Subcutaneous abdominal adipose tissue (tissue), 5 donors: ENCODE measurements at regions not wholly inside any gene's neighbourhood (a gene's known extent, or its start where the extent isn't known, plus 50 kb on each side); places are given as distances from the start of the nearest gene placed in this dataset.

Source experiments
- H3K27ac ChIP-seq: one replicate; pipeline ENCODE4 v1.7.0; 2013; ENCODE audit warnings: low read depth, mild to moderate bottlenecking, inconsistent platforms, low read length, moderate library complexity
- H3K27me3 ChIP-seq, 5 donors: one replicate each; pipeline ENCODE4 v1.7.0; 2013; ENCODE audit warnings: low read length in 5 of 5, inconsistent platforms in 1 of 5; ENCODE audit not compliant: control insufficient read depth in 5 of 5, insufficient read depth in 4 of 5
- H3K36me3 ChIP-seq, 5 donors: one replicate each; pipeline ENCODE4 v1.7.0; 2013; ENCODE audit warnings: low read length in 5 of 5; ENCODE audit not compliant: control insufficient read depth in 5 of 5, insufficient read depth in 5 of 5
- H3K4me1 ChIP-seq, 5 donors: one replicate each; pipeline ENCODE4 v1.7.0; 2013; ENCODE audit warnings: low read length in 5 of 5, mild to moderate bottlenecking in 3 of 5, moderate library complexity in 1 of 5; ENCODE audit not compliant: control insufficient read depth in 5 of 5, insufficient read depth in 5 of 5
- H3K4me3 ChIP-seq, 5 donors: one replicate each; pipeline ENCODE4 v1.7.0; 2013; ENCODE audit warnings: low read length in 5 of 5, low read depth in 1 of 5
- H3K9ac ChIP-seq, 5 donors: one replicate each; pipeline ENCODE4 v1.7.0; 2013; ENCODE audit warnings: low read length in 5 of 5, mild to moderate bottlenecking in 4 of 5, moderate library complexity in 3 of 5
- H3K9me3 ChIP-seq, 5 donors: one replicate each; pipeline ENCODE4 v1.7.0; 2013; ENCODE audit warnings: low read length in 5 of 5; ENCODE audit not compliant: control insufficient read depth in 5 of 5
- donor health status: healthy.
- donor health status: healthy.
- donor health status: healthy.
- donor health status: healthy.
- donor health status: healthy.

GRCh38 chr5:124878583-124879342 is 132.3 kb upstream of the ZNF608 start:
- Histone ChIP-seq H3K4me1 (peaks cover 0 to 19% (median 0%) of the 10 kb centered on the region in 5 donors), H3K9me3 (no peaks in the 10 kb centered on the region), H3K4me3 (no peak overlapping the region), H3K36me3 (no peaks in the 10 kb centered on the region), H3K27me3 (no peaks in the 10 kb centered on the region), H3K9ac (no peak overlapping the region), H3K27ac (no peak overlapping the region)

GRCh38 chr5:124880903-124881697 is 134.7 kb upstream of the ZNF608 start:
- Histone ChIP-seq H3K4me3 (no peak overlapping the region), H3K27me3 (no peaks in the 10 kb centered on the region), H3K27ac (no peak overlapping the region), H3K9ac (no peak overlapping the region), H3K36me3 (no peaks in the 10 kb centered on the region), H3K4me1 (peaks cover 0 to 19% (median 0%) of the 10 kb centered on the region in 5 donors), H3K9me3 (peaks cover 0 to 2% (median 0%) of the 10 kb centered on the region in 5 donors)

GRCh38 chr5:124883681-124884080 is 137.2 kb upstream of the ZNF608 start:
- Histone ChIP-seq H3K9ac (no peak overlapping the region), H3K36me3 (no peaks in the 10 kb centered on the region), H3K27ac (no peak overlapping the region), H3K9me3 (peaks cover 0 to 2% (median 0%) of the 10 kb centered on the region in 5 donors), H3K4me3 (no peak overlapping the region), H3K4me1 (peaks cover 0 to 17% (median 5%) of the 10 kb centered on the region in 5 donors), H3K27me3 (no peaks in the 10 kb centered on the region)

- no peaks in the 10 kb centered on the region for H3K36me3 ChIP-seq
Measured at GRCh38 chr5:124884114-124884513, 137.7 kb upstream of the ZNF608 start.

GRCh38 chr5:124885490-124885889 is 139.1 kb upstream of the ZNF608 start:
- no peak overlapping the region for H3K9ac ChIP-seq
- H3K27me3 ChIP-seq: no peaks in the 10 kb centered on the region
- no peak overlapping the region for H3K27ac ChIP-seq
- H3K9me3 ChIP-seq: peaks cover 0 to 2% (median 0%) of the 10 kb centered on the region in 5 donors
- H3K4me1 ChIP-seq: peaks cover 0 to 11% (median 6%) of the 10 kb centered on the region in 5 donors
- no peak overlapping the region for H3K4me3 ChIP-seq
- no peaks in the 10 kb centered on the region for H3K36me3 ChIP-seq

More at GRCh38 chr5:124884114-124884513, 137.7 kb upstream of the ZNF608 start:
- H3K9me3 ChIP-seq: peaks cover 0 to 2% (median 0%) of the 10 kb centered on the region in 5 donors
- no peaks in the 10 kb centered on the region for H3K27me3 ChIP-seq
- peaks cover 0 to 17% (median 7%) of the 10 kb centered on the region in 5 donors for H3K4me1 ChIP-seq
- H3K27ac ChIP-seq: no peak overlapping the region
- H3K4me3 ChIP-seq: no peak overlapping the region
- H3K9ac ChIP-seq: no peak overlapping the region

GRCh38 chr5:124887223-124887622 is 140.8 kb upstream of the ZNF608 start:
- Histone ChIP-seq H3K27ac (no peak overlapping the region), H3K4me3 (no peak overlapping the region), H3K9me3 (peaks cover 0 to 2% (median 0%) of the 10 kb centered on the region in 5 donors), H3K27me3 (no peaks in the 10 kb centered on the region), H3K9ac (no peak overlapping the region), H3K36me3 (no peaks in the 10 kb centered on the region), H3K4me1 (peaks cover 0 to 10% (median 4%) of the 10 kb centered on the region in 5 donors)

GRCh38 chr5:124888050-124888506 is 141.6 kb upstream of the ZNF608 start:
- Histone ChIP-seq H3K27ac (no peak overlapping the region), H3K27me3 (no peaks in the 10 kb centered on the region), H3K36me3 (no peaks in the 10 kb centered on the region), H3K4me3 (no peak overlapping the region), H3K9me3 (peaks cover 0 to 2% (median 0%) of the 10 kb centered on the region in 5 donors), H3K4me1 (peaks cover 0 to 10% (median 4%) of the 10 kb centered on the region in 5 donors), H3K9ac (no peak overlapping the region)

GRCh38 chr5:124888622-124889485 is 142.4 kb upstream of the ZNF608 start:
- Histone ChIP-seq H3K4me3 (no peak overlapping the region), H3K4me1 (peaks cover 0 to 10% (median 4%) of the 10 kb centered on the region in 5 donors), H3K27ac (no peak overlapping the region), H3K36me3 (no peaks in the 10 kb centered on the region), H3K27me3 (no peaks in the 10 kb centered on the region), H3K9me3 (peaks cover 0 to 2% (median 0%) of the 10 kb centered on the region in 5 donors), H3K9ac (no peak overlapping the region)

GRCh38 chr5:124889486-124889825 is 143.0 kb upstream of the ZNF608 start:
- Histone ChIP-seq H3K27me3 (no peaks in the 10 kb centered on the region), H3K9me3 (peaks cover 0 to 2% (median 0%) of the 10 kb centered on the region in 5 donors), H3K4me3 (no peak overlapping the region), H3K4me1 (peaks cover 0 to 10% (median 4%) of the 10 kb centered on the region in 5 donors), H3K36me3 (no peaks in the 10 kb centered on the region), H3K27ac (no peak overlapping the region), H3K9ac (no peak overlapping the region)
